ENCODE measurements at regions not wholly inside any gene's neighbourhood (a gene's known extent, or its start where the extent isn't known, plus 50 kb on each side); places are given as distances from the start of the nearest gene placed in this dataset.
"Not testable (repeated sequence)": the region's sequence is repeated elsewhere in the genome, so short reads cannot be mapped to it uniquely, and the experiment has no call there.

- FAIRE-seq: no peak
- DNase-seq (ENCODE audit: low spot score in 2 of 2): no peak
Observed at GRCh38 chr4:10281996-10282395, 165.4 kb upstream of the WDR1 start.

- DNase-seq (ENCODE audit: low spot score in 2 of 2) (no peak), FAIRE-seq (no peak)
Observed at GRCh38 chr4:10279261-10279660, 162.7 kb upstream of the WDR1 start.

GRCh38 chr4:10278071-10278470 lies 161.5 kb upstream of the WDR1 start:
- FAIRE-seq: no peak
- no peak for DNase-seq (ENCODE audit: low spot score in 2 of 2)

- no peak for FAIRE-seq
Observed at GRCh38 chr4:10276152-10276551, 159.6 kb upstream of the WDR1 start.

GRCh38 chr4:10275696-10276095 lies 159.1 kb upstream of the WDR1 start:
- FAIRE-seq: no peak

More at GRCh38 chr4:10276152-10276551, 159.6 kb upstream of the WDR1 start:
- no peak for DNase-seq (ENCODE audit: low spot score in 2 of 2)

GRCh38 chr4:10273030-10273429 lies 156.4 kb upstream of the WDR1 start:
- FAIRE-seq: no peak
- DNase-seq (ENCODE audit: low spot score in 2 of 2): no peak

More at GRCh38 chr4:10275696-10276095, 159.1 kb upstream of the WDR1 start:
- DNase-seq (ENCODE audit: low spot score in 2 of 2): no peak

- DNase-seq (ENCODE audit: low spot score in 2 of 2) (no peak), FAIRE-seq (no peak)
Observed at GRCh38 chr4:10272511-10272910, 155.9 kb upstream of the WDR1 start.

- no peak for DNase-seq (ENCODE audit: low spot score in 2 of 2)
- no peak for FAIRE-seq
Observed at GRCh38 chr4:10267066-10267465, 150.5 kb upstream of the WDR1 start.

- DNase-seq (ENCODE audit: low spot score in 2 of 2) (no peak), FAIRE-seq (no peak)
Observed at GRCh38 chr4:10260777-10261176, 144.2 kb upstream of the WDR1 start.

- DNase-seq (ENCODE audit: low spot score in 2 of 2) (no peak), FAIRE-seq (no peak)
Observed at GRCh38 chr4:10259976-10260375, 143.4 kb upstream of the WDR1 start.

- FAIRE-seq (no peak), DNase-seq (ENCODE audit: low spot score in 2 of 2) (no peak)
Observed at GRCh38 chr4:10256203-10256602, 139.6 kb upstream of the WDR1 start.

- DNase-seq (ENCODE audit: low spot score in 2 of 2) (no peak), FAIRE-seq (no peak)
Observed at GRCh38 chr4:10253765-10254164, 137.2 kb upstream of the WDR1 start.

- FAIRE-seq: no peak
Observed at GRCh38 chr4:10245751-10246150, 129.2 kb upstream of the WDR1 start.

GRCh38 chr4:10243856-10244255 lies 127.3 kb upstream of the WDR1 start:
- FAIRE-seq (no peak), DNase-seq (ENCODE audit: low spot score in 2 of 2) (no peak)

More at GRCh38 chr4:10245751-10246150, 129.2 kb upstream of the WDR1 start:
- DNase-seq (ENCODE audit: low spot score in 2 of 2): no peak

GRCh38 chr4:10240691-10241090 lies 124.1 kb upstream of the WDR1 start:
- FAIRE-seq: no peak
- DNase-seq (ENCODE audit: low spot score in 2 of 2): no peak

GRCh38 chr4:10239982-10240654 lies 123.5 kb upstream of the WDR1 start:
- no peak for FAIRE-seq
- no peak for DNase-seq (ENCODE audit: low spot score in 2 of 2)

GRCh38 chr4:10237131-10237530 lies 120.5 kb upstream of the WDR1 start:
- DNase-seq (ENCODE audit: low spot score in 2 of 2): no peak
- FAIRE-seq: no peak

- no peak for DNase-seq (ENCODE audit: low spot score in 2 of 2)
- FAIRE-seq: no peak
Observed at GRCh38 chr4:10232114-10232513, 115.5 kb upstream of the WDR1 start.

GRCh38 chr4:10226756-10227155 lies 110.2 kb upstream of the WDR1 start:
- DNase-seq (ENCODE audit: low spot score in 2 of 2) (no peak), FAIRE-seq (no peak)

- DNase-seq (ENCODE audit: low spot score in 2 of 2) (no peak), FAIRE-seq (no peak)
Observed at GRCh38 chr4:10225096-10225495, 108.5 kb upstream of the WDR1 start.

- FAIRE-seq (no peak), DNase-seq (ENCODE audit: low spot score in 2 of 2) (no peak)
Observed at GRCh38 chr4:10223782-10224181, 107.2 kb upstream of the WDR1 start.

- not testable (repeated sequence) for FAIRE-seq; DNase-seq (ENCODE audit: low spot score in 2 of 2)
Observed at GRCh38 chr4:10213481-10213880, 96.9 kb upstream of the WDR1 start.

- DNase-seq (ENCODE audit: low spot score in 2 of 2): no peak
- no peak for FAIRE-seq
Observed at GRCh38 chr4:10212901-10213300, 96.3 kb upstream of the WDR1 start.

Measured in frontal cortex (tissue), 3 donors.